RKO (cell line): ENCODE measurements at regions not wholly inside any gene's neighbourhood (a gene's known extent, or its start where the extent isn't known, plus 50 kb on each side); places are given as distances from the start of the nearest gene placed in this dataset.

Experiments used
- DNase-seq: peaks from one replicate; pipeline ENCODE4 v3.0.0-alpha.2; 2016; ENCODE audit warnings: low spot score

DNA sequence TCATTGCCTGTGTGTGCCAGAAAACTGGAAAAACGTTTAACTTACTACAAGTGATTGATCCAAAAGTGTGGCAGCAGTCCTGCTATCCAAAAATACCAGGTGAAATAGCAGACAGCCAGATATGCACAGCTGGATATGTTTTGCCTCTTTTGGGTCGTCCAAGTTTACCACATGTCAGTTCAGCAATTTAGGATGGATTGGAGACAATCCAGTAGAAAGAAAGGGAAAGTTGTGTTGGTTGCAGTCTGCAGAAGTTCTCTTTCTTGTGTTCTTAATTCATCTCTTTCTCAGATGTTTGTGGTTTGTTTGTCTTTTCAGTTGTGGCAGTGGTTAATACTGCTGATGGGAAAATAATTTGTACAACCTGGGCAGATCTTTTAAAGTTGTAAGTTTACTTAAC, 645.0 kb downstream of the PTPRC start:
- DNase-seq = no peak

DNA sequence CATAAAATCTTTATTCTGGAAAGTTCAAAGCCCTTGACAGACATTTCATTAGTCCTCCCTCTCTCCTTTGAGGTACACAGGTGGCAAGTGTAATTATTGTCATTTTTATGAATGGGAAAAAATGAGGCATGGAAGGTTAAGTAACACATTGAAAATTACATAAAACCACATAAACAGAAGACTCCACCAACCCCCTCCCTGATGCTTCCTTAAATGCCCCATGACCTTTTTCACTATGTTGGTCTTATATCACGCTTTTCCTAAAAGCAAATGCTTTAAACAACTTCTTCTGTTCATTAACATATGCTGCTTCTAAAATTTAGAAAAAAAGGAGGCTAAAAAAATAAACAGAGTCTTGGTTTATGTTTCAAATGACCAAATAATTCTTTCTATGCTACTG, 648.4 kb downstream of the PTPRC start:
- DNase-seq = no peak

DNA sequence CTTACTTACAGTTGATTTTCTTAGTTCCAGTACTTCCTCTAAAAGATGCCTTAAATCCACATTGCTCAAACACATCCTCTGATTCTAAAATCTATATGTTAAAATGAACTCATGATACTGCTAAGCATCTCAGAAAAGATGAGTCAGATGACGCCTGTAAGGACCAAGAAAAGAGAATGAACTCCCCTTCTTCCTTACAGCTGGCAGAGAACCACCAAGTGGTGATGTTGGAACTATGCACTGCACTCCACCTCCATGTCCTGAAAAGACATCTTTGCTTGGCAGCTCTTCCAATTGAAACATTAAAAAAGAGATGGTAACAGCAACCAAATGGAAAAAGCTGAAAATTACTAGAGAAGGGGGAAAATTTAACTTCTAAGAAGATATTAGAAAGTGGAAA, 648.8 kb downstream of the PTPRC start:
- DNase-seq = peak; percentile 40

DNA sequence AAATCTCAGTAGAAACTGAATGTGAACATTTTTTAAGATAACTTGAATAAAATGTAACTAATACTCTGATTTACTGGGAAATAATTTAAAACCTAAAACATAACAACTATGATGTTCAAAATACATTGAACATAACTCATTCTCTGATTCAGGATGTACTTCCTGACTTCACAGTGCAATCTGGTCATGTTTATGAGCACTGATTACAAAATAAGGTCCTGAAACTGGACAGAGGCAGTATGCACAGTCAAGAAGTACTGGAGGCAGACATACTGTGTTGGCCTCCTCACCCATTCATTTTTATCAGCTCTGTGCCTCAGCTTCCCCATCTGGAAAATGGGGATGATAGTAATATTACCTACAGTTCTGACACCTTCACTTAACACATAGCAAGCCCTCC, 651.3 kb downstream of the PTPRC start:
- peak; percentile 20 for DNase-seq

DNA sequence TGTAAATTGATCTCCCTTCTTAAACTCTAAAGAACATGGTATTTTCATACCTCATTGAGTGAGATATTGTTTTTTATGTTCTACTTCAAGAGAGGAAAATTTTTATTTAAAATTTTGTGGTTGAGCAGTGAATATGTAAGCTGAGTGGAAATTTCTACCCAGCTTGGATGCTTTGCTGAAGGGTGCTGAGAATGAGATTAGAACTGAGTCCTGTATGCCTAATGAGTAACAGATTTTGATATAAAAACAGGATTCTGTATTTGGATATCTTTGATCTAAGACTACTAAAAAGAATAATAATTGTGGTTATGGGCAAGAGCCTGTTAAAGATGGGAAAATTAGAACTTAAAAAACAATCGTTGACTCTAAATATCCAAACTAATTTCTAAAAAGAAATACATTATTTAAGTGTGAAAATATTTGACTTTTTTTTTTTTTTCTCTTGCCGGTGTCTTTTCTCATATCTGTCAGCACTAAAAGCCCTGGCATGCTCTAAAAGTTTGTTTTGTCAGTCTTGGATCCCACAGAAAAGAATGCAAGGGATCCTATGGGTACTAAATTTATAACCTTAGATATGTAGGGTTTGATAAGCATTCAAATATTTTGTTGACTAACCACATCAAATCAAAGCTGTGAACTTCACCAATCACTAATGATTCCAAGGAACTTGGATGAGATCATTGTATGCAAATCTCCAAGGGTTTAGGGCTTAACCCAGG, 652.3 kb downstream of the PTPRC start:
- no peak for DNase-seq

DNA sequence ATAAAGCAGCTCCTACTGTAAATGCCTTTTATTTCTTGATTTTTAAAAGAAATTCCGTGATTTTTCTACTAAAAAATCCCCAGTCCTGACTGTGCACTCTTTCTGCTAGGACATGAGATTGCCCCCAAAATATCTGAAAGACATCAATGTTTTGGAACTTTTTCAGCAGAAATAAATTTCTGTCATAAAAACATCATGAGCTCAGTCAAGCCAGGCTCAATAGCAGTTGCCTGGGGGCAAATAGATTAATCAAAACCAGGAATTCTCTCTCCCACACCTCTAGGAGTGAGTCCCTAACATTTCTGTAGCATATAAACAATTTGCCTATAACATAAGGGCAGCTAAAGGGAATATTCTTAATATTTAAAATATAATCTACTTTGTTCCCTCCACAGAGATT, 654.1 kb downstream of the PTPRC start:
- no peak for DNase-seq

DNA sequence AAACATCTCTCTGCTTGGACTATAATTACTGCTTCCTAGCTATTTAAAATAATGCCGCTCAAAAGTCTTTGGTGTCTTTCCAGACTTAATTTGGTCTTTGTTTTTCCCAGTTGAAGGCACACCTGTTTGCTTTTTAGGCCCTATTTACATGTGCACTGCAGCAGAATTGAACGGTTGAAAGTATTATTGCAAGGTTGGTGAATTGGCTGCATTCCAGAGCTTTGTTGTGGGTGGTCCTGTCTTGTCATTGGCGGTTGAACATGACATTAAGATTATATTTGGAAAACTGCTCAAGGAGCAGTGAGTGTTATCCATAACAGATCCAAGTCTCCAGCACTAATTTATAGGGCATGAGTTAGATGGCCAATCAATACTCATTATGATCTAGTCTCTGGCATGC, 656.3 kb downstream of the PTPRC start:
- no peak for DNase-seq

DNA sequence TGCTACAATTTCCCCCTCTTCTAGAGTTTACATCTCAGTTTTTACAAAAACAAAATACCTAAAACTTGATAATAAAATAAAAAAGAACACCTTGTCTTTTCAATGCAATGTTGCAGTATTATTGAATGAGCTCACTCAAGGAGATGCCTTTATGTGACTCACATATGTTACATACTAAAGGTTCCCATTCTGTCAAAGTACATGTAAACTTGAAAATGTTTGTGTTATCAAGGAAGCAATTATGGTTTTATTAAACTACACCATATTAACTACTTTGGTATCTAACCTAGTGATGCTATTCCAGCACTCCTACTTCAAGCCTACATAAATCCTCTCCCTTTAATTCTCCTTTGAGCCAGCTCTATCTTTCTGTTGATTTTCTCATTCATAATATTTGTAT, 658.3 kb downstream of the PTPRC start:
- DNase-seq = no peak

DNA sequence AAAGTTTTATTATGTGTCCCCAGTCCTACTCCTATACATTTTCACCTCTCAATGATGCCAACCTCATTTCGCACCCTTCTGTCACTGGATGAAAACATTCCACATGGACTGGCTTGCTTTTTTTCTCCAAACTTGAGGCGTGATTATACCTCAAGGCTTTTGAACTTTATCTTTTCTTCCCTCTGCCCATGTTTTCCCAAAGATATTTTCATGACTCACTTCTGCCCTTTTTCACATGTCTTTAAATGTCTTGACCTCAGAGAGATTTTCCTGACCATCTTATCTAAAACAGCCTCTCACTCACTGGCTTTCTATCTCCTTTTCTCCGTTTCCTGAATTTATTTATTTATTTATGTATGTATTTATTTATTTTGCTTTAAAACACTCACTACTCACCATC, 659.0 kb downstream of the PTPRC start:
- no peak for DNase-seq

DNA sequence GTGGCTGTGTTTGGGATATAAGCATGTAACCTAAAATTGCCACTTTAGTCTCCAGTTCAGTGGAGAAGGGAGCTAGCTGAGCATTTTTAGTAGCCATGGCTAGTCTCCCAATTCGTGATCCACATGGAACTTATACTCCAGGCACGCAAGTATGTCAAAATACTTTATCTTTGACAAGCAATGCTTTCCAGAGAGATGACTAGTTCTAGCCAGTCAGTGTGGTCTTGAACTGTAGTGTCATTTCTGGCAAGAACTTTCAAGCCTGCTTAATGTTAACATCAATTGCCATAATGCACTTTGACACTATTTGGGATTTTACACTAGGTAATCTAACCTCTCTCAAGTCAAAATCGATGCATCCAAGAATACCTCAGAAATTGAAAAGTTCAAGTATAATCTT, 660.0 kb downstream of the PTPRC start:
- DNase-seq = no peak

DNA sequence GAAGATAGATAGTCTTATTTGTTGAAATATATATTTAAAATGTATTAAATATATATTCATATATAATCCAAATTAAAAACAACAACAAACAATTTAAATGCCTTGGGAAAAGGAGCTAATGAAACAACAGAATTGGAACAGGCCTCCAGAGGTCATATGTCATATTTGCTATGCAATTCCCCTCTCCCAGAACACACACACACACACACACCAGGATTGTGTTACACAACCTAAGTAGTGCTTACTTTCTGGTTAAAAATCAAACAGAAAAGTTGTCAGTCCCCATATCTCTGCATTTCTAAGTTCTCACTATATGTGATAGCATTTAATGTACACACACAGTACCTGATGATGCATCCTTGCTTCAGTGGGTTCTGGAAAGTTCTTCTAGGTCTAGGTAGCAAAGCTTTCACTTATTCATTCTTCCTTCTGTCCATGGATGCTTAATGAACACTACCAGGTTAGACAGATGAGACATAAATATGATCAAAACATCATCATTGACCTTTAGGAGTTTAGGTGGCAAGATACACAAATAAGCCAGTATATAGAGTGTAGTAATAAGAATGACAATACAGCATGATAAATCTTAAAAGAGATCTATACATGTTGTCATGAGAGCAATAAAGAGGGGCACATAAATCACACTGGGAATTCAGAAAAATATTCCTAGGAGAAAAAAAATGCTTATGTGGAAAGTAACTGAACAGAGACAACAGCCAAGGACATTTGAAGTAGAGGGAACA, 662.8 kb downstream of the PTPRC start:
- DNase-seq = no peak

DNA sequence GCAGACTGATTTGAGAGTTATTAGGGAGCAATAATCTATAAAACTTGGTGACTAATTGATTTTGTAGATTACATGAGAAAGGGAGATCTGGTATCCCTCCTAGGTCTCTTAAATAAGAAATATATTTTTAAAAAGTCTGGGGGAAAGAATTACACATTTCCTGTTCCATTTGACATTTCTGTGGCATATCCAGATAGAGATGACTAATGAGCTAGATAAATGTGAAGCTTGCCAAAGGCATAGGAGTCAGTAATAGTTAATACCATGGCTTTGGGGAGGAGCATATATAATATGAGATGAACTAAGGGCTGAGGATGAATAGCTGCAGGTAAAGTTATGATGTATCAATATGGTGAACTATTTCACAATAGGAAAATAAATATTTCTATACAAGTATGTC, 663.7 kb downstream of the PTPRC start:
- peak; percentile 21 for DNase-seq

DNA sequence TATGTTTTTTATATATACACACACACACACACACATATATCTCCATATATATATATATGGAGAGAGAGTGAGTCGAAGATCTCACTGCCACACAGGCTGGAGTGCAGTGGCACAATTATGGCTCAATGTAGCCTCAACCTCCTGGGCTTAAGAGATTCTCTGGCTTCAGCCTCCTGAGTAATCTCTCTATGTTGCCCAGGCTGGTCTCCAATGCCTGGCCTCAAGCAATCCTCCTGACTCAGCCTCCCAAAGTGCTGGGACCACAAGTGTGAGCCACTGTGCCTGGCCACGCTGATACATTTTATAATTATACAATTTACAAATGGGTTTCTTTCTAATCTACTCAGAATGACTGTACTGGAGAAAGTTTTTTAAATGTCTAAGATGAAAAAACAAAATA, 664.2 kb downstream of the PTPRC start:
- DNase-seq = no peak

DNA sequence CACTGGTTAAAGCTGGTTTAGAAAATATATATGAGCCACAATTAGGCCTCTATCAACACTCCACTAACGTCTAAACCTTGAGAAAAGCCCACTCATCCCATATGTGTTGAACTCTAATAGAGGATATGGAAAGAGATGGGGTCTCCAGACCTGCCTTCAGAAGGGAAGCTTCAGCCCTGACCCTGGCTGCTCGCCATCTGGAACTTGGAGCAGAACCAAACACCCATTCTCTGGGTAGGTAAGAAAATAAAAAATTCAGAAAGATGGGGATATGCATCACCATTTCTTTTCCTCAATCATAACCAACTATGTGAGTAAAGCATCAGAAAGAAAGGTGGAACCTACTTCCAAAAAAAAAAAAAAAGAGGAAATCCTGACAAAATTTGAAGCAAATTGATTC, 666.2 kb downstream of the PTPRC start:
- no peak for DNase-seq

DNA sequence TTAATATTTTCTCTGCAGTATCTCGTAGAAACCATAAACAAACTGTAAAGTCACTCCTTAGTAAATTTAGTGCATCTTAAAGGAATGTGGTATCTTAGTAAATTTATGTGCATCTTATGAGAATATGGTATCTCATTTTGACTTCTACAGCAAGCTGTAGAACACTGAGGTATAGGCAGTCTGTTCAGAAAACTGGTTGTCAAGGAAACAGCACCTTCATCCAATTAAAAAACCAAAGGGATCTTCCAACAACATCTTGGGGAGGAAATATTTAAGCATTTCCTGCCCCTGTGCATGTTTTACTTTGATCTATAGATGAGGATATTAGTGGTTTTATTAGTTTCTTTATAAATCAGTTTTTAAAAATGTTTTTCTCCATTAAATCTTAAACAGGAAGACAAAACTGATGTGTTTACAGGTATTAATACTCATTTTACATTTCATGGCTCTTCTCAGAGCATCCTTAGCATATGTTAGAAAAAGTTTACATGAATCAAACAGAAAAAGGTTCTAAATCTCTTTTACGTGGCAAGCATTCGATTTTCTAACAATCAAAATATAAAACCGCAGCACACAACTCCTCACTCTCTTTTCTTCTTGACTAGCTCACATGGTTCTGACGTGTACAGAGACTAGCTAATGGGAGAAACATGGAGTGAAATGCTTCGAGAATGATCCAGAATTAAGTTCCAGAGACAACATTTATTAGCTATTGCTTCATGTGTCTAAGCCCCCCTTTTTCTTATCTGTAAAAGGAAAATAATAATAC, 668.8 kb downstream of the PTPRC start:
- DNase-seq = no peak

DNA sequence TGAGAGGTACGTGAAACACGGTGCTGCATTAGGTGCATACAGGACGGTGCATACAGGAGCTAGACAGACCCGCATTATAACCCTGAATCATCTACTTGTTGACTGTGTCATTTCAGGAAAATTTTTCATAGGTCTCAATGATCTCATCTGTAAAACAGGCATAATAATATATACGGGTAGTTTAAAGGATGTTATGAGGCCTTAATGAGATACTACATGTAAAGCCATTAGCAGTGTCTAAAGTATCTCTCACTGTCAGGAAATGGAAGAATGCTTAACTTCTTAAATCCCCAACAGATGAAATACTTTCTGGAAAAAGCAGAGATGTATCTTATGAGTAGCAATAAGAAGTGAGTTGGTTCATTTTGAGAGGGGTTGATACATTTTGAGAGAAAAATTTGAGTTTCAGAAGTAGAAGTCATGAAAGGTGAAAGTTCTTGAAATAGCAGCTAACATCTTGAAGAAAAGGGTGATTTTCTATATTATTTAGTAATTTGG, 669.6 kb downstream of the PTPRC start:
- no peak for DNase-seq

DNA sequence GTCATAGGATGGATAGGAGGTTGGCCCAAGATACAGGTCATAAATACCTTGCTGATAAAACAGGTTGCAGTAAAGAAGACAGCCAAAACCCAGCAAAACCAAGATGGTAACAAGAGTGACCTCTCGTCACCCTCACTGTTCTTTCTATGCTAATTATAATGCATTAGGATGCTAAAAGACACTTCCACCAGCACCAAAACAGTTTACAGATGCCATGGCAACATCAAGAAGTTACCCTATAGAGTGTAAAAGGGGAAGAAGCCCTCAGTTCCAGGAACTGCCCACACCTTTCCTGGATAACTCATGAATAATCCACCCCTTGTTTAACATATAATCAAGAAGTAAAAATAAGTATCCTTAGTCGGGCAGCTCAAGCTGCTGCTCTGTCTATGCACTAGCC, 671.9 kb downstream of the PTPRC start:
- no peak for DNase-seq

DNA sequence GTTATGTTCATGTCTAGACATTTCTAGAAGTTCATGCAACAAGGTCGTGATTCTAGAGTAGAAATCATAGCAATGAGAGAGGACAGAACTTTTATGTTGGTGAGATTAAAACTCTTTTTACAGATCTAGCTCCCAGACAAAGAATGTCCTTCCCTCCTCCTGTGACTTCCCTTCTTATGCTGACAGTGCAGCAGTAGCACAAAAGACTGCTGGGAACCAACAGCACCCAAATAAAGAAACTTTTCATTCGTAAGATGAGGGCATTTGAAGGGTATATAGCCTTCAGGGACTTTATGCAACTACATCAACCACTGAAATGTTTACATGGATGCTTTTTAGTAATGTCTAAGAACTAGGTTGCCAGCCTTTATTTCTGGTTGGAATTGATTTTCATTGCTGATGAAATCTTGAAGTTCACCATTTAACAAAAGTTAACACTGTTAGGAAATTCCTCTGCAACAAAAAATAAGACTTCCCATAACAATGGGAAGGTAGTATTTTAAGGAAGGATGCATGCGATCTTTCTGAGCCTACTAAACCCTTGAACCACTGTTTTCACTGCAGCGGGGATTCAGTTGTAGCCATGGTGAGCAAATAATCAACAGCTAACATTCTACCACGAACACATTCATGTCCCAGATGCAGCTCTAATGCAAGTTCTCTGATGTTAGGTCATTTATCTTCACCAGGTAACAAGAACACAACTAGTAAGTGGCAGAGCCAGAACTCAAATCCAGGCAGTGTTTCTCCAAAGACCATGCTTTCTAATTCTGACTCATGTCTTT, 672.8 kb downstream of the PTPRC start:
- DNase-seq = no peak

DNA sequence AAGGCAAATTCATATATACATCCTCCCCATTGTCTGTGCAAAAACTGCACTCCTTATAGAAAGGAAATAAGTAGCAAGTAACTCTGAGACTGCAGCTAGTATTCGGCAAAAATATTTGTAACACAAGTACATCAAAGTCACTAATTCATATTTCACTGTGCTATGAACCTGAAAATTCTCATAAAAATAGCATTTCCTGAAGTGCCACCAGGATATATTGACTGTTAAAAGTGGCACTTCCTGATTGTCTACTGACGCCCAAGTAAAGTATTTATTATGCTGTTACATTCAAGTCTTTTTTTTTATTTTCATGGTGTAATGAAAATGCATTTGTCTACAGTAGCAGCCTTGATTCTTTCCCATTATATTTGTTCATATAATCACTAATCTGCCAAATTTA, 673.8 kb downstream of the PTPRC start:
- DNase-seq = no peak

DNA sequence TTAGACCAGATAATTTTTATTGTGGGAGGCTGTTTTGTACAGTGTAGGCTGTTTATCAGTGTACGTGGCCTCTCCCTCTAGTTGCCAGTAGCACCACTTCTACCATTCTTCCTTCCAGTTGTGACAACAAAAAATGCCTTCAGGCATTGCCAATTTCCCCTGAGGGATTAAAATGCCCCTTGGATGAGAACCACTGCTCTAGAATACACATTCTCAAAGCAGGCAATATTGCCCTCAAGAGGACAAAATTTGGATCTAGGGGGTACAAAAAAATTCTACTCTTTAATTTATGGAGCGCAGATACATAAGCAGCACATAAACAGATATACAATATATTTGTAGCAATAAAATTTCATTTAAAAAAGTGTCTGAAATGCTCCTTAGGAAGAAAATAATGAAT, 674.6 kb downstream of the PTPRC start:
- no peak for DNase-seq

DNA sequence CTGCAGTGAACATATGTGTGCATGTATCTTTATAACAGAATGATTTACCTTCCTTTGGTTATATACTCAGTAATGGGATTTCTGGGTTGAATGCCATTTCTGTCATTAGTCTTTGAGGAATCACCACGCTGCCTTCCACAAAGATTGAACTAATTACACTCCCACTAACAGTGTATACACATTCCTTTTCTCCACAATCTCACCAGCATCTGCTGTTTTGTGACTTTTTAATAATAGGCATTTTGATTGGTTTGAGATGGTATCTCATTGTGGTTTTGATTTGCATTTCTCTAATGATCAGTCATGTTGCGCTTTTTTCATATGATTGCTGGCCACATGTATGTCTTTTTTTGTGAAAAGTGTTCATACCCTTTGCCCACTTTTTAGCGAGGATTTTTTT, 680.5 kb downstream of the PTPRC start:
- DNase-seq = no peak

DNA sequence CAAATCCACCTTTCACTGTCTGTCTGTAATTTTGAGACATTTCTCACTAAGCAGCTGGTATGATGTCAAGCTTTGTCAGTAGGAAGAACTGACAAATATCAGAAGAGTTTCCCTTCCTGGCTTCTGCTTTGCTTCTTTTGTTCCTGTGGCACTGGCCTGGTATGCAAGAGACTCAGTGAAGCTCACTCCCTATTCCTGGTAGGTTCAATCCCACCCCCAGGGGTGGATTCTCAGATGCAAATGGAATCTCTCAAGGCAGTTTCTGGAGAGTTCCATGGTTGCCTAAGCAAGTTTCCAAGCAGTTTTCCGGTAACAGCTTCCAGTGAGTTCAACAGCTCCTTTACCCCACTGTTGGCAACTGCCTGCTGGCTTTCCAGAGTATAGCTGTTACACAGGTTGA, 683.4 kb downstream of the PTPRC start:
- no peak for DNase-seq
